Activated T-helper 2 cell treated with anti-CD3 and anti-CD28 coated beads, Interferon-gamma antibody, Interleukin-2, Interleukin-4, amounts not matched to agents 10 μg/mL and 5 μg/mL and 100 μg/mL, durations not matched to agents 14 hours and 24 hours and 36 hours (primary cell): ENCODE measurements at regions not wholly inside any gene's neighbourhood (a gene's known extent, or its start where the extent isn't known, plus 50 kb on each side); places are given as distances from the start of the nearest gene placed in this dataset.

Experiments used
- DNase-seq: peaks from one replicate; pipeline ENCODE4 v3.0.0; 2021; ENCODE audit warnings: low spot score
- H3K27ac Mint-ChIP-seq: one replicate; pipeline ENCODE4 v1.8.0; 2021; ENCODE audit warnings: mixed read lengths
- H3K27me3 Mint-ChIP-seq: one replicate; pipeline ENCODE4 v1.8.0; 2021; ENCODE audit warnings: low read depth, mixed read lengths
- H3K36me3 Mint-ChIP-seq: one replicate; pipeline ENCODE4 v1.8.0; 2021; ENCODE audit warnings: low read depth, mixed read lengths
- H3K4me1 Mint-ChIP-seq: one replicate; pipeline ENCODE4 v1.8.0; 2021; ENCODE audit warnings: low read depth, mixed read lengths
- H3K4me3 Mint-ChIP-seq: one replicate; pipeline ENCODE4 v1.8.0; 2021; ENCODE audit warnings: low read depth, mild to moderate bottlenecking, moderate library complexity, mixed read lengths
- H3K9me3 Mint-ChIP-seq: one replicate; pipeline ENCODE4 v1.8.0; 2021; ENCODE audit warnings: mixed read lengths
- intact Hi-C: fragments of 100-400 bp; cut with micrococcal nuclease; formaldehyde crosslinking; loops from one replicate; pipeline ENCODE4 v1.15.1; 2023

- no peak overlapping the region for H3K27ac Mint-ChIP-seq
- peaks cover 20% of the 10 kb centered on the region for H3K9me3 Mint-ChIP-seq
- no peaks in the 10 kb centered on the region for H3K27me3 Mint-ChIP-seq
- H3K4me1 Mint-ChIP-seq = no peaks in the 10 kb centered on the region
- H3K4me3 Mint-ChIP-seq = no peak overlapping the region
- no peaks in the 10 kb centered on the region for H3K36me3 Mint-ChIP-seq
- DNase-seq = no peak
- intact Hi-C loops = no loop called here
Observed at GRCh38 chr14:86022031-86022629, 492.2 kb downstream of the FLRT2 start.

DNA sequence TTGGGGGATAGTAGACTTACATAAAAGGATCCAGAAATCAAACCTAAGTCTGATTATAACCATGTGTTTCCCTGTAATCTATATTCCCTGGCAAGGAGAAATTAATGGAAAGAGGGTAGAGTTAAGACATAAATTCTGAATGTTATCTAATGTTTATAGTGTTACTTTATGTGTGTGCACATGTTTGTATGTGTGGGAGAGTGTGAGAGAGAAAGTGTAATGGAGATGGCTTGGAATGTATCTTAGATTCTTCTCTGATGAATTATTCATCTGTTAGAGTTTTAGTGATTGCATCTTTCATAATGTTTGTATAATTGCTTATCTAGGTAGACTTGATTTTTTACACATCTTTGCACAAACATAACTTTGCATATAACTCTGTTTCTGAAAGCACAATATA lies 490.9 kb downstream of the FLRT2 start:
- intact Hi-C loops = no loop called here
- no peaks in the 10 kb centered on the region for H3K27me3 Mint-ChIP-seq
- no peak for DNase-seq
- H3K9me3 Mint-ChIP-seq = peaks cover 15% of the 10 kb centered on the region
- H3K4me1 Mint-ChIP-seq = no peaks in the 10 kb centered on the region
- H3K27ac Mint-ChIP-seq = no peak overlapping the region
- no peak overlapping the region for H3K4me3 Mint-ChIP-seq
- H3K36me3 Mint-ChIP-seq = no peaks in the 10 kb centered on the region

DNA sequence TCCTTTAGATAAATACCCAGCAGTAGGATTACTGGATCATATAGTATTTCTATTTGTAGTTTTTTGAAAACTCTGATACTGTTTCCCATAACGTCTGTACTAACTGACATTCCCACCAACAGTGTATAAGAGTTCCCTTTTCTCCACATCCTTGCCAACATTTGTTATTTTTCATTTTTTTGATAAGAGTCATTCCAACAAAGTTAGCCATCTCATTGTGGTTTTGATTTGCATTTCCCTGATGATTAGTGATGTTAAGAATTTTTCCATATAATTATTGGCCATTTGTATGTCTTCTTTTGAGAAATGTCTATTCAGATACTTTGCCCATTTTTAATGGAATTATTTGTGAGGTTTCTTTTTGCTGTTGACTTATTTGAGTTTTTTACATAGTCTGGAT lies 486.0 kb downstream of the FLRT2 start:
- no peak for DNase-seq
- Mint-ChIP-seq H3K9me3 (peaks cover 4% of the 10 kb centered on the region), H3K27ac (no peak overlapping the region), H3K4me1 (no peaks in the 10 kb centered on the region), H3K4me3 (no peak overlapping the region), H3K36me3 (no peaks in the 10 kb centered on the region), H3K27me3 (no peaks in the 10 kb centered on the region)
- intact Hi-C loops = no loop called here

- DNase-seq = no peak
- intact Hi-C loops = no loop called here
- Mint-ChIP-seq H3K4me3 (no peak overlapping the region), H3K27me3 (no peaks in the 10 kb centered on the region), H3K36me3 (no peaks in the 10 kb centered on the region), H3K27ac (no peak overlapping the region), H3K9me3 (no peaks in the 10 kb centered on the region), H3K4me1 (no peaks in the 10 kb centered on the region)
Observed at GRCh38 chr14:86015511-86015910, 485.6 kb downstream of the FLRT2 start.

- DNase-seq = no peak
- Mint-ChIP-seq H3K27ac (no peak overlapping the region), H3K4me3 (no peak overlapping the region), H3K4me1 (no peaks in the 10 kb centered on the region), H3K36me3 (no peaks in the 10 kb centered on the region), H3K9me3 (no peaks in the 10 kb centered on the region), H3K27me3 (no peaks in the 10 kb centered on the region)
- intact Hi-C loops = no loop called here
Observed at GRCh38 chr14:86013641-86014040, 483.7 kb downstream of the FLRT2 start.

GRCh38 chr14:86012461-86012860 lies 482.5 kb downstream of the FLRT2 start:
- H3K27ac Mint-ChIP-seq = no peak overlapping the region
- no peaks in the 10 kb centered on the region for H3K36me3 Mint-ChIP-seq
- intact Hi-C loops = no loop called here
- no peak for DNase-seq
- H3K9me3 Mint-ChIP-seq = no peaks in the 10 kb centered on the region
- H3K4me1 Mint-ChIP-seq = no peaks in the 10 kb centered on the region
- H3K27me3 Mint-ChIP-seq = no peaks in the 10 kb centered on the region
- no peak overlapping the region for H3K4me3 Mint-ChIP-seq

GRCh38 chr14:86003998-86004397 lies 474.1 kb downstream of the FLRT2 start:
- no peak overlapping the region for H3K4me3 Mint-ChIP-seq
- DNase-seq = no peak

GRCh38 chr14:85996551-85996950 lies 466.6 kb downstream of the FLRT2 start:
- no peak overlapping the region for H3K27ac Mint-ChIP-seq
- no peaks in the 10 kb centered on the region for H3K27me3 Mint-ChIP-seq
- no peaks in the 10 kb centered on the region for H3K36me3 Mint-ChIP-seq
- H3K9me3 Mint-ChIP-seq = no peaks in the 10 kb centered on the region
- intact Hi-C loops = no loop called here
- no peak for DNase-seq
- H3K4me3 Mint-ChIP-seq = no peak overlapping the region
- H3K4me1 Mint-ChIP-seq = no peaks in the 10 kb centered on the region

More at GRCh38 chr14:86003998-86004397, 474.1 kb downstream of the FLRT2 start:
- H3K27me3 Mint-ChIP-seq = no peaks in the 10 kb centered on the region
- H3K27ac Mint-ChIP-seq = no peak overlapping the region
- no peaks in the 10 kb centered on the region for H3K9me3 Mint-ChIP-seq
- H3K36me3 Mint-ChIP-seq = no peaks in the 10 kb centered on the region
- intact Hi-C loops = no loop called here
- H3K4me1 Mint-ChIP-seq = no peaks in the 10 kb centered on the region

GRCh38 chr14:85991156-85991555 lies 461.2 kb downstream of the FLRT2 start:
- no peak for DNase-seq
- no peak overlapping the region for H3K4me3 Mint-ChIP-seq
- H3K4me1 Mint-ChIP-seq = no peaks in the 10 kb centered on the region
- H3K27me3 Mint-ChIP-seq = no peaks in the 10 kb centered on the region
- H3K27ac Mint-ChIP-seq = no peak overlapping the region
- no peaks in the 10 kb centered on the region for H3K36me3 Mint-ChIP-seq
- H3K9me3 Mint-ChIP-seq = peaks cover 5% of the 10 kb centered on the region
- intact Hi-C loops = no loop called here

- H3K27me3 Mint-ChIP-seq = no peaks in the 10 kb centered on the region
- no peak for DNase-seq
- no peaks in the 10 kb centered on the region for H3K4me1 Mint-ChIP-seq
- H3K36me3 Mint-ChIP-seq = no peaks in the 10 kb centered on the region
- H3K9me3 Mint-ChIP-seq = peaks cover 10% of the 10 kb centered on the region
- intact Hi-C loops = no loop called here
- H3K4me3 Mint-ChIP-seq = no peak overlapping the region
- H3K27ac Mint-ChIP-seq = no peak overlapping the region
Observed at GRCh38 chr14:85987907-85988306, 458.0 kb downstream of the FLRT2 start.

- H3K36me3 Mint-ChIP-seq = no peaks in the 10 kb centered on the region
- H3K27ac Mint-ChIP-seq = no peak overlapping the region
- intact Hi-C loops = no loop called here
- no peak for DNase-seq
- H3K9me3 Mint-ChIP-seq = peaks cover 10% of the 10 kb centered on the region
- H3K4me1 Mint-ChIP-seq = no peaks in the 10 kb centered on the region
- H3K27me3 Mint-ChIP-seq = no peaks in the 10 kb centered on the region
- no peak overlapping the region for H3K4me3 Mint-ChIP-seq
Observed at GRCh38 chr14:85987292-85987691, 457.3 kb downstream of the FLRT2 start.

GRCh38 chr14:85978582-85979250 lies 448.8 kb downstream of the FLRT2 start:
- no peaks in the 10 kb centered on the region for H3K36me3 Mint-ChIP-seq
- no peak overlapping the region for H3K27ac Mint-ChIP-seq
- no peak overlapping the region for H3K4me3 Mint-ChIP-seq
- H3K27me3 Mint-ChIP-seq = no peaks in the 10 kb centered on the region
- no peaks in the 10 kb centered on the region for H3K4me1 Mint-ChIP-seq
- intact Hi-C loops = no loop called here
- no peak for DNase-seq
- H3K9me3 Mint-ChIP-seq = peaks cover 5% of the 10 kb centered on the region

GRCh38 chr14:85974602-85975001 lies 444.7 kb downstream of the FLRT2 start:
- Mint-ChIP-seq H3K36me3 (no peaks in the 10 kb centered on the region), H3K27me3 (no peaks in the 10 kb centered on the region), H3K4me3 (no peak overlapping the region), H3K27ac (no peak overlapping the region), H3K4me1 (no peaks in the 10 kb centered on the region), H3K9me3 (peaks cover 27% of the 10 kb centered on the region)
- no peak for DNase-seq
- intact Hi-C loops = no loop called here
